ENCODE measurements at regions not wholly inside any gene's neighbourhood (a gene's known extent, or its start where the extent isn't known, plus 50 kb on each side); places are given as distances from the start of the nearest gene placed in this dataset.
"Not testable (repeated sequence)": the region's sequence is repeated elsewhere in the genome, so short reads cannot be mapped to it uniquely, and the experiment has no call there.

DNA sequence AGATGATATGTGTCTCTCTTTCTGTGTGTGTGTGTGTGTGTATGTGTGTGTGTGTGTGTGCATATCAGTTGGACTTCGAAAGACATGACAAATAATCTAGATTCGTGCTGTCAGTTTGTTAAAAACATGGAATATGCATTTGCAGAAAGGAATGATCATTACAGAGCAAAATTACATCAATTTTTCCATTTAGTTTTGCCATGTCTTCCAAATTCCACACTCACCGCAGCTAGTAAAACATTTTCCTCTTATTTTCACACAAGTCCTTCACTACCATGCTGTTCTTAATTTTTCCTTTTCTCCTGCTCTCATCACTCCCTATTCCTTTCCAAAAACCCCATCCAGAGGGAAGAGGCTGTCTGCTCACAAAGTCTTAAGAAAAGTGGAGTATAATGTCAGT lies 1191.4 kb upstream of the SLC39A10 start:
- no peak for DNase-seq

DNA sequence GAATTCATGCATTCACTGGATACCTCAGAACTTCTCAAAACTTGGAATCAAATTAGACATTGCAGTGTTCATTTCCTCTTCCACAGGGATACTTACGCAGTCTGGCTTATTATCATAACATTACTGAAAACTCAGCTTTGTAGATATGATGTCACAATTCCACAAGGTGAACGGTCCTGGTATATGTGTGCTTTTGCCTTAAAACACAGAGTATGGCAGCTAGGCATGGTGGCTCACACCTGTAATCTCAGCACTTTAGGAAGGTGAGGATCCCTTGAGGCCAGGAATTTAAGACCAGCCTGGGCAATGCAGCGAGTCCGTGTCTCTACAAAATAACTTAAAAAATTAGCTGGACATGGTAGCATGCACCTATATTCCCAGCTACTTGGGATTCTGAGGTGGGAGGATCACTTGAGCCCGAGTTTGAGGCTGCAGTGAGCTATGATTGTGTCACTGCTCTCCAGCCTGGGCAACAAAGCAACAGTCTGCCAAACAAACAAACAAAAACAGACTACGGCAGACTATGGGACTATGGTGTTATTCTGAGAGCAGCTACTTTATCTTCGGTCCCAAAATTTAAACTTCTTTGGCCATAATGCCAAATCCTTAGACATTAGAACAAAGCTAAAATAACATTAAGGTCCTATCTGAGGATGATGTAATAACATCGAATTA lies 1191.9 kb upstream of the SLC39A10 start:
- DNase-seq: no peak

DNA sequence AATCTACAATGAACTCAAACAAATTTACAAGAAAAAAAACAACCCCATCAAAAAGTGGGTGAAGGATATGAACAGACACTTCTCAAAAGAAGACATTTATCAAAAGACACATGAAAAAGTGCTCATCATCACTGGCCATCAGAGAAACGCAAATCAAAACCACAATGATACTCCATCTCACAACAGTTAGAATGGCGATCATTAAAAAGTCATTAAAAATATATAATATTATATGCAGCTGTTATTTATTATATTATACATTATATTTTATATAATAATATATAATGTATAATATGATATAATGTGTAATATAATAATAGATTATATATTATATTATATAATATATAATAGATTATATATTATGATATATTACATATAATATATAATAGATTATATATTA lies 1194.1 kb upstream of the SLC39A10 start:
- not testable (repeated sequence) for DNase-seq

DNA sequence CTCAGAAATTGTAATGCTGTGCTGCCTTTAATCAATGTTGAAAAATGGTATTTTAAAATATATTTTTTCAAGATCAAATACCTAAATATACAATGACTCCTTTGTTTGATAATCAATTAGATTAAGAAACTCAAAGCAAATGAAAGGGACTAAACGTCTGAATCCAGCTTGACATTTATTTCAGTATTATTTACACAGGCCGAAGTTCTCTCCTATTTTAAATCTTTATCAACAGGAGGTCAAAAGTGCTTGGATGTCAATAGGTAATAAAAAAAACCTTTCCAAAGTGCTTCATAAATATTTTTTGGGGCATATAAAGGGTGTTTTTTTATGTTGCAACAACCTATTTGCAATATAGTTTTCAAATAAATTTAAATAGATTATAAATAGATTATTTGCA lies 1201.7 kb upstream of the SLC39A10 start:
- DNase-seq: no peak

DNA sequence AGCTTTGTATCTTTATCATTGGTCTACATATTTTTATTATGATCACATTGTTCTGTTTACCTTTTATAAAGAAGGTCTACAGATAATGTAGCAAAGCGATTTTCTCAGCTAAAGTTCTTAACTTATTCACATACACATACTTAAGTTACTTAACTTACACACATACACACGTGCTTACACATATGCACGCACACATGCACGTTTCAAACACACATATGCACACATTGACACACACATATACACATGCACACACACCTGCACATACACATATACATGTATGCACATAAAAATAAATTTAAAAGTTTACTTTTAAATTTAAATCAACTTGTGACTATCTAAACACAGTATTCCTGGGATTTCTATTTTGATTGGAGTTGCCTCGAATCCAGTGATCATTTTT lies 1204.5 kb upstream of the SLC39A10 start:
- DNase-seq: no peak

DNA sequence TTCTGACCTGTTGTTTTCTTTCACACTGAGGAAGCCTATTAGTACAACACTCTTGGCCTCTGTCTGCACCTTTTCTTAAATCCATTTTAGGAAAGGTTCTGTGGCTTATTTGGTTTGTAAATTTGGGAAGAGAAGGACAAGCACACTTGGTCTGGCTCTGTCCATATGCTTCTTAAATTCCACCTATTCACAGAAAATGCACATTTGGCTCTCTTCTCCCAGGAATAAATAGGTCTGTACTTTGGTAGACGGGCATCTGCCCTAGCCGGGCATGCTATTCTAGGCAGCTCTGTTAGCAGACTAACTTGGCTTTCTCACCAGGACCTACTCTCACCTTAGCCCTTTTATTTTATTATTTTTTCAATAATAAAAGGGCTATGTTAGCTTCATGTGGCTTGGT lies 1211.8 kb upstream of the SLC39A10 start:
- no peak for DNase-seq

DNA sequence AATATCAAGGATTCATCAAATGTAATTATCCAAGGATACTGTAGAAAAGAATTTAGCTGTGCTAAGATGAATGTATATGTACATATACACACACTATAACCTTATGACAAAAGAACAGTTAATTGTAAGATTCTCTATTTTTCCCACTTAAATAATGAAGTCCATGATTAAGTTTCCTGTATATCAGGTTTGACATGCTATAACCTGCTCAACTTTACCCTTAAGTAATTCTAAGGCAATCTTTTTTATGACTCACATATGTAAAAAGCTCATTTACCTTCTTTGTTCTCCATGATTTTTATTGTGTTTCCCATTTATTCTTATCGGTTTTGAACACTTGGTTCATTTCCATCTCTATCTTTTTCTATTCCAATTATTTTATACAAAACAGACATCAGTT lies 1213.1 kb upstream of the SLC39A10 start:
- no peak for DNase-seq

DNA sequence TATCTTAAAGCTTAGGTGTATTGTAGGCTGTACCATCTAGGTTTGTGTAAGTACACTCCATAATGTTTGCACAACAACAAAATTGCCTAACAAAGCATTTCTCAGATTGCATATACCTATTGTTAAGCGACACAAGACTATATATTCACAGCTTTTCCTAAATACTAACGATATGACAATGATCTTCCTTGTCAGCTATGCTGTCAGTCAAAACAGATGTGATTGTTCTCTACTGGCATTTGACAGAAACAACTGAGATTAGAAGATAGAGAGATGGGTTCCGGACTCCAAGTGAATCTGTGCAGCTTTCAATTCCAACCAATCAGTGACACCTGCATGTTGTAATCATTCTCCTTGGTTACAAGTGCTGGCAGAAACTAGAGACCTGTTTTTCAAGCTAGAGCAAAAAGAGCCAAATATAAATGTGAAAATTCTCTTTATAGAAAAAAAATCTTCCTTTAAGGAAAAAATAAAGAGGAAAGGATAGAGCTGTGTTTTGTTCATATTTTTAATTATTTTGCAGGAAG lies 1232.3 kb upstream of the SLC39A10 start:
- no peak for DNase-seq

DNA sequence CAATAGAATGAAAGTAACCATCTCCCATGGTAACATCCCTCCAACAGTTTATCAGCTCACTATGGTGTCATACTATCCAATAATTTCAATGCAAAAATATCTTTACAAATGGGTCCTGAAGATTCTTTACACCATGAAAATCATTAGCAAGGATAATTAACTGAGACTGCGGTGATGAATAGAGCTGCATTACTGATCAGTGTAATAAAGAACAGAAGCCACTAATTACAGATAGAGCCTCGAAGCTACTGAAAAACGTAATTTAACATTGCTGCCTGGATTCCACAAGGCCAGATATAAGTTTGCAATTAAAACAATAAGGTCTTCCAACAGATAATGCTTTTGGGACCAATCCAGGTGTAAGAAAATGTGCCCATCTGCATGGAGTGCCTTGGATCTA lies 1245.8 kb upstream of the SLC39A10 start:
- no peak for DNase-seq

DNA sequence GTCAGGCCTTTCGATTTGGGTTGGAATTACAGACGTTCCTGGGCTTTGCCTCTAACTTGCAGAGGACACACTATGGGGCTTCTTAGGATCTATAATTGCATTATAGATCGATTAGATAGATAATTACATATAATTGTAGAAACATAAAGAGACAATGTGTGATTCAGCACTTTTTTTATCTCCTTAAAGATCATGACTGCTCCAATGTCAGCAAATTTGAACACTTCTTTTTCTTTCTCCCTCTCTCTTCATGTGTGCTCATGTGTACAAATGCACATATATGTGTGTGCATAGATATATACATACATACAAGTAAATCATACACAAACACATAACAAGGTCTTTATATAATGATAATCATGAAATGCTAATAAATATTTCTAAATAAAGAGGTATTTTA lies 1261.2 kb upstream of the SLC39A10 start:
- DNase-seq: no peak

DNA sequence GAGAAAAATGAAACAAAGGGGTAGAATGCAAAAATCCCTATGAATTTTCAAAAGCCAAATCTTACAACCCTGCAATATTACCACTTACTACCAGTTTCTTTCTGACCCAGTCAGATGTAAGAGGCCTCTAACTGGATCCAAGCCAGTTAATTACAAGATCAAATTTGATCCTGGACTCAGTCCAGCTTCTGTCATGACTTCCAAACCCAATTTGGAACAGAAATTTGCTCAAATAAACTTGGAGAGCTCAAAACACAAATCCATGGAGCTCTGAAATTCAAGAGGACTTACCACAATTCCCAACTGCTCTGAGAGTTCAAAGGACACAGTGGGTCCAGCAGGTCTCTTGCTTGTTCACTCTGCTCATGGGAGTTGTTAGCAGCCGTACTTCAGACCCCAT lies 1271.7 kb upstream of the SLC39A10 start:
- DNase-seq: no peak

DNA sequence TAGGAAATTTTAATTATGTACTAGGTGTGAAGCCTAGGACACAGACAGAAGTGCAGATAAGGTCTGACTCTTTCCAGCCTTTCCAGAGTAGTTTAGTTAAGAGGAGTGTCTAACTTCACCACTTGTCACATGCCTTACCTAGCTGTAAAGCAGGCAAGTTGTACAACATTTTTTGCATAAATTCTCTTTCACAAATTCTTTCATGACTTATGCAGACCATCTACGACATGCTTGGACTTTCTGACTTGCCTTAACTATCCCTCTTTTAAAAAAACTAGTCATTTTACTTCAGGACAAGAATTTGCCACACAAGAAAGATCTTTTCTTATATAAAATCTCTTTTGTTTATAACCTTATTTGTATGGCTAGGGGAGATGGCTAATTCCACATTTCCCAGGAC lies 1273.6 kb upstream of the SLC39A10 start:
- DNase-seq: no peak

DNA sequence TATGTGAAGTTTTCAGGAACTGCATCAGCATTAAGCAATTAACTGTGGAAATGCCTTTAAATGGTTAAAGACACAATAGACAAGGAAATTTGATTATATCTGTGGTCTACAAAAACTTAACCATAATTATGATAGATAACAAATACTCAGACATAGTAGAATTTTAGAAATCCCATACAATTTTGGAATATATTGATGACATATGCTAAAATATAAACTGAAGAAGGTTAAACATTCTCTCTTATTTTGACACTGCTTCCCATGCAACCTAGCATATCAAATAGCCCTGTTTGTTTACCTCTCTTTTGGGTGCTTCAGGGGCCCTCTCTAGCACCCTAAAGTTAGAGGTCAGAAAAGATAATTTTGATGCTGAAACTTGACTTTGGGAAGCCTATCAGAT lies 1274.8 kb upstream of the SLC39A10 start:
- no peak for DNase-seq

DNA sequence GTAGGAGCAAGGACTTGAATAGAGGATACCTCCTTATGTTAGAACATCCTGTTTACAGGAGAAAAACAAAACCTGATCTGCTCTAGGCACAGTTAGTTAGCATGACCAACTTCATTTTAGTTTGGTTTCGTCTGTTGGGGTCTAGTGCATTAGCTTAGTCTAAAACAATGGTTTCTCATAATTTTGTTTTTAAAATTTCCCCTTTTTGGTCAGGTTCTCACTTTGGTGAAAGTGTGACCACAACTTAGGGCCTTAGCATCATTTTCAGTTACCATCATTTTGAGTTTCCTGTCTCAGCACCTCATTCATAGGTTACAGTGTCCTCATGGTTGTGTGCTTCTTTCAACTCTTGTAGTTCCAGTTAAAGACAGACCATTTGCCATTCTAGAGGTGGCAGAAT lies 1277.0 kb upstream of the SLC39A10 start:
- DNase-seq: no peak

DNA sequence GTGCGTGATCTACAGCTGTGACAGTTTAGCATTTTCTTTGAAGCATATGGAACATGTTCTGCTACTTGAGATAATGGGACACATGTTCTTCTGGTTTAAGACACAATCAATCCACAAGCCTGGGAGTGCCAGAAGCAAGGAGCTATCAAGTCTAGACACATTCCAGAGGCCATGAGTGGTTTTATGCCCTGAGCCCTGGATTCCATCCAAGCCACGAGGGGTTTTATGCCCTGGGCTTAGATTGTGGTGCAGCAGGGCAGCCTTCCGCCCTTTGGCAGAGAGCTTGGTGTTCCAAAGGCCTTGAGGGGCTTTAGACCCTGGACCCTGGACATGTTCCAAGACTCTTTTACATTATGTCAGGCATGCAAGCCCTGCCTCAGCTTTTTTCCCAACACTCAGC lies 1289.6 kb upstream of the SLC39A10 start:
- not testable (repeated sequence) for DNase-seq

DNA sequence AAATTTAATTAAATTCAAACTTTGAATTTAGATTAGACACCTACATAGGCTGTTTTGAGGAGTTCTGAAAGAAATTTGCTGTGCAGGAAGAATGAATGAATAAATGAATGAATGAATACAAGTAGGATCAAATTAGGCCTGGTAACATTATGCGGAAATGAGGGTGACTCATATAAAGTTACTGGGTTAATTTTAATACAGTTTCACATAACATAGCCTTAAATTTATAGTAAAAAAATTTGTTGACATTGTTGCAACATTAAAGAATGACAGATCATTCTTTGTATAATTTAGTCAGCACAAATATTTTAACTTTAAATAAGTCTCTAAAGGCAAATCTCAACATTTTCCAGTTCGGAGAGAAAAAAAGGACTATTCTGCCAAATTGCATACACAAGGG lies 1293.1 kb upstream of the SLC39A10 start:
- DNase-seq: no peak

DNA sequence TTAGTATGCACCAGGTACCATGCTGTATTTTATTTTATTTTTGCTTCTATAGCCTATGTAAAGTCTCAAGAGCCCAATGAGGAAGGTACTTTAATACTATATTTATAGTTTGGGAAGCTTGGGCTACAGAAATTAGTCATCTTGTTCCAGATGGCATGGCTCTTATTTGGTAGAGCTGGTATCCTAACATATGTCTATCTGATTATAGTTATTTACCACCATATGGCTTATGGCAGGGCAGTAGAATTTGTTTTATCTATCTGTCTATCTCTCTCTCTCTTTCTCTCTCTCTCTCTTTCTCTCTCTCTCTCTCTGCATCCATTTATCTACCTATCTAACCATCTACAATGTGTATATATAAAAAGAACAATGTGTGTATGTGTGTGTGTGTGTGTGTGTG lies 1293.7 kb upstream of the SLC39A10 start:
- no peak for DNase-seq

DNA sequence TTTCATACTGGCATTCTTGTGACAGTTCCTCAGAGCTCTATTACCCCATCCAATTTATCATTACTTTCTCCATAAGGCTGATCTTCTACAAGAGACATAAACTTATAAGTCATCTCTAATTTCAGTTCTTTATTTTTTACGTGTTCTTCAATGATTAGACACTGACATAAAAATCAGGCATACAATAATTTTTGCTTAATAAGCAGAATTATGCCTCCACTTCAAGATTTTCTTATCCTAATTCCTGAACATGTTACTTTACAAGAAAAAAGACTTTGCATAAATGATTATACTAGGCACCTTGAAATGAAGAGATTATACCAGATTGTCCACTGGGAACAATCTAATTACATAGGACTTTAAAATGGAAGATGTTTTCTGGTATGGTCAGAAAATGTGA lies 1304.5 kb upstream of the SLC39A10 start:
- no peak for DNase-seq

DNA sequence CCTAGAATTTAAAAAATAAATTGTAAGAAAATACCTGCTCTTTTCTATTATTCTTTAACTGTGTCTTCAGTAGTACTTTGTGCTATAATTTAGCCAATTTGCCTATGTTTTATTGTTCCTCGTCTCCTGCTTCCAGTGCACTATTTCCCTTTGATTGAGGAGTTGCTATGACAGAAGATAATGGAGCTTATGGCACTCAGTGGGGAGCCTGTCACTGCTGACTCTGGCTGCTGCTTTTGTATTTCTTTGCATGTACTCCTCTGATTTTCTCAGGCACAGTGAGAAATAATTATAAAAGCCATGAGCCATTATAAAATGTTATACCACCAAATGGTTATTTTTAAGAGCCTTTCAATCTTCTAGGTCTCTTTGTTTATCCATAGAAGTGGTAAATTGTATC lies 1310.8 kb upstream of the SLC39A10 start:
- DNase-seq: no peak

DNA sequence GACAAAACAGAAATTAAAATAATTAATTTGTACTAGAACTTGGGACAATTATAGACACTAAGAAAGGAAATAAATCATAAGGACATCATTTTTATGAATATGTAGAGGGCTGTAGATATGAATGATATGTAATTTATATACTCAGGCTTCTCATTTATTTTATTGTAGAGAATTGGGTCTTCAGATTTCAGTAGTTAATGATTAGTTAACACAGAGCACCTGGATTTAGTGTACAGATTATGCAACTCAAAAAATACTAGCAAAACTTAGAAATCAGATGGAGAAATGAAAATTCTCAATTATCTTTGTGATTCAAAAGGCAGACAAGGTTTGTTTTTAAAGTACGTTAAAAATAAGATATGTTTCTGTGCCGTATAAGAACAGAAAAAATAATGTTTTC lies 1311.7 kb upstream of the SLC39A10 start:
- no peak for DNase-seq

DNA sequence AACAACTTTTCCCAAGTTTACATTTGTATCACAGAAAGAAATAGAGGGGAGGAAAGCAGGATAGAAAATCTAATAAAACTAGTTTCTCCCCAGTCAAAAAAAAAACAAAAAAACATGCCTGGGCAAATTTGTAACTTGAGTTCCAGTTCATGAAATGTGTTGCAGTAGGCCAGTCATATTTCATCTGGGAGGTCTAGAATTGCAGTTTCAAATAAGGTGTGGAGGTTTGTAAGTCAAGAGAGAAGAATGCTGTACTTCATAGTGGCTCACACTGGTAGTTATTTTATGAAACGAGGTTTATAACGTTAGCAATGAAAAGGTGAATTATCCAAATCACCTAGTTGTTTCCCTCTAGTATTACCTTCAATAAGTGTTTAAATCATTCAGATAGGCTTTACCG lies 1313.9 kb upstream of the SLC39A10 start:
- DNase-seq: no peak

DNA sequence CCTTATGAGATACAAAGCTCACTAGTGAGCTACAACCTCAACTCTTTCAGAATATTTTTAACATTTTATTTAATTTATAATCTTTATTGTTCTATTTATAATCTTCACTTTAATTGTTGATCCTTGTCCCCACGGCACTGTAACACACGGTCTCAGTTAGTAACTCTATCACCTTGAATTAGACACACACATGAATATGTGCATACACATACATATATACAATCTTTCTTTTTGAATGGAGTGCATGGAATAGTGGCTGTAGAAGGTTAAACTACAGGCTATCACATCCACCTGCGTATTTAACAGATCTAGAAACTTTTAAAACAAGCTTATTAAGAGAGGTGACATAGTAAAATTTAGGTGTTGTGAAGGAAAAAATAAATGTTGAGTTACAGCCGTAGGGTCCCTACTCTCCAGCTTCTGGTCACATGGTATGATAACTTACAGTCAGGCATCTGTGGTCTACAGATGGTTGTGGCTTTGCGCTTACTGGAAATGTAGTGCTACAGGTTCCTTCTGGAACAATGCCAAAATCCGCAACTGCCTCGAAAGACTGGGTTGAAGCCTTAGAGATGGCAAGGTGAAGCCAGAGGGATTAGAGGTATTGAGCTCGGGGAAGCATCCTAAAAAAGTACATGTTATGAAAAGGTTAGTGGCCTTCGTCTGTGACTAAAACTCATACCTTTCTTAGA lies 1324.1 kb upstream of the SLC39A10 start:
- no peak for DNase-seq

DNA sequence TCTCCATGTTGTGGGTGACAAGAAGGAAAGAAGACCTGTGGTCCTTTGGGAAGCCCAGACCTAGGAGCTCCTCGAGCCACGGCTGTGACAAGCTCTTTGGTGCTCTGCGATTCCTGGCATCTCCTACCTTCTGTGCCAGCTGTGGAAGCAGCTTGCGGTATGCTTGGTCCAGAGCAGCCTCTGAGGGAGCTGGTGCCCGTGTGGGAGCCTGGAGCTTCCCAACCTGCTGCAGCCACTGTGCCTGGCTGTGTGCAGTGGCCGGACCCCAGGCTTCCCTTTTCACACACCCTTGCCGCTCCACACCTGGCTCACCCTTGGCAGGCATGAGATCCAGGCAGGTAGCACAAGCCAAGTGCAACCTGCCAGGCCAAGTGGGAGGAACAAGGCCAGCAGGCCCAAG lies 1328.6 kb upstream of the SLC39A10 start:
- no peak for DNase-seq

DNA sequence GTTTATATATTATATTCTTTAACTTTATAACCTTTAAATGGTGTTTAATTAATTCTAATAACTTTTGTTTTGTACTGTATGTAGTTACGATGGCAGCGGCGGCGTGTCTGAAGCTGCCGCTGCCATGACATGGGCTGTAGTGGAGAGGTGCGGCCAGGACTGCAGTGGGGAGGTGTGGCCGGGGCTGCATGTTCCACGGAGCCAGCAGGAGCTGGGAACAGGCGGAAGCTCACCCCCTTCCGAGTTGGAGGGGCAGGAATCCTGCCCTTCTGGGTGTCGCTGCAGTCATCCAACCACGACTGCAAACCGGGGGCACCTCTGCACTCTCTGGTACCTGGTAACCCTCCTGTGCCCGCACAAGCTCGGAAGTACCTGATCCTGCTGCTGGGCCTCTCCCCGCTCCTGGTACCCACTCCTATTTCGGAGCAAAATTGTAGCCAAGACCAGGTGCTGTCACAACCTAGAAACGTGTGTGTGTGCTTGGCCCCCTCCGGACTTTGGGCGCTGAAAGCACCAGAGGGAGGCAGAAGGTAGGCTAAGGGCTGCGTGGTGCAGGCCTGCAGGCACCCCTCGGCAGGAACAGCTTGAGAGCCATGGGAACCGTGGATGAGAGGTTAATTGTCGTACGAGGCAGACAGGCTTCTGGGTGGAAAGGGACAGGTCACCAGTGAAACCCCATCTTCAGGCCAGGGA lies 1329.7 kb upstream of the SLC39A10 start:
- DNase-seq: no peak

Data from activated CD4-positive, alpha-beta T cell treated with anti-CD3 and anti-CD28 coated beads, Interleukin-10, Interleukin-2, amounts not matched to agents 100 ng/mL and 50 ng/mL, durations not matched to agents 16 hours and 8 hours (primary cell).